ENCODE measurements at regions not wholly inside any gene's neighbourhood (a gene's known extent, or its start where the extent isn't known, plus 50 kb on each side); places are given as distances from the start of the nearest gene placed in this dataset.

DNA sequence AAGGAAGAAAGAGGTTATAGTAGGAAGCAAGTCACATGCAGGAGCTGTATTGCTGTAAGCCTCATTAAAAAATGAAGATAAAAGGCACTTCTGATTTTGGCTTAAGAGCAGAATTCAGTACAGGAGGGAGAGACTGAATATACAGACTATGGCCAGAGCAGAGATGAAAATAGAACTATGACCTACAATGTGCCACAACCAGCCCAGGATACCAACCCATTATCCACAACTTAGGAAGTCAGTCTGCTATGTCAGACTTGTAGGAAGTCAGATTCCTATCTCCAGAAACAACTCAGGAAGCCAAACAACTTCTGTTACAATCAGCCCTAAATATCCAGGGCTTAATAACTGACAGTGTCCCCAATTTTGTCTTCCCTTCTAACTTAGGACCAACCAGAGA lies 156.2 kb upstream of the ANKH start:
- no peaks in the 10 kb centered on the region for H3K4me1 ChIP-seq (ENCODE audit: control insufficient read depth, extremely low read depth, insufficient read depth, low read length)
- H3K9me1 ChIP-seq (ENCODE audit: control insufficient read depth, extremely low read depth, insufficient read depth, low read length): no peaks in the 10 kb centered on the region
- H4K20me1 ChIP-seq (ENCODE audit: control insufficient read depth, extremely low read depth, insufficient read depth, low read length): no peaks in the 10 kb centered on the region
- H3K79me2 ChIP-seq (ENCODE audit: control insufficient read depth, insufficient read depth, low read length): no peaks in the 10 kb centered on the region
- no peak overlapping the region for H3K9ac ChIP-seq (ENCODE audit: control insufficient read depth, extremely low read depth, insufficient read depth, low read length)
- H3K27ac ChIP-seq (ENCODE audit: control insufficient read depth, insufficient read depth, low read length): no peak overlapping the region
- no peaks in the 10 kb centered on the region for H3K36me3 ChIP-seq (ENCODE audit: control insufficient read depth in 2 of 2, extremely low read depth in 1 of 2, insufficient read depth in 2 of 2, low read length in 2 of 2)
- FAIRE-seq (no peak), DNase-seq (ENCODE audit: low read depth, low spot score) (no peak)
- peaks cover 4% of the 10 kb centered on the region for H3K27me3 ChIP-seq (ENCODE audit: control insufficient read depth, extremely low read depth, insufficient read depth, low read length)
- dilution Hi-C loops (cut with MboI; ENCODE audit: extremely low pct_ligation_motif_present, low sequenced_read_pairs): no loop called here
- no peak overlapping the region for H2AFZ ChIP-seq (ENCODE audit: control insufficient read depth, low read length)
- H3K9me3 ChIP-seq (ENCODE audit: control insufficient read depth, low read depth, low read length): no peaks in the 10 kb centered on the region
- no peak overlapping the region for H3K4me2 ChIP-seq (ENCODE audit: control insufficient read depth, extremely low read depth, insufficient read depth, low read depth, low read length)
- no peak for TF ChIP-seq EZH2 (IDR thresholded peaks at IDR 0.05; ENCODE audit: low read length)
- TF ChIP-seq, protein P1, sequence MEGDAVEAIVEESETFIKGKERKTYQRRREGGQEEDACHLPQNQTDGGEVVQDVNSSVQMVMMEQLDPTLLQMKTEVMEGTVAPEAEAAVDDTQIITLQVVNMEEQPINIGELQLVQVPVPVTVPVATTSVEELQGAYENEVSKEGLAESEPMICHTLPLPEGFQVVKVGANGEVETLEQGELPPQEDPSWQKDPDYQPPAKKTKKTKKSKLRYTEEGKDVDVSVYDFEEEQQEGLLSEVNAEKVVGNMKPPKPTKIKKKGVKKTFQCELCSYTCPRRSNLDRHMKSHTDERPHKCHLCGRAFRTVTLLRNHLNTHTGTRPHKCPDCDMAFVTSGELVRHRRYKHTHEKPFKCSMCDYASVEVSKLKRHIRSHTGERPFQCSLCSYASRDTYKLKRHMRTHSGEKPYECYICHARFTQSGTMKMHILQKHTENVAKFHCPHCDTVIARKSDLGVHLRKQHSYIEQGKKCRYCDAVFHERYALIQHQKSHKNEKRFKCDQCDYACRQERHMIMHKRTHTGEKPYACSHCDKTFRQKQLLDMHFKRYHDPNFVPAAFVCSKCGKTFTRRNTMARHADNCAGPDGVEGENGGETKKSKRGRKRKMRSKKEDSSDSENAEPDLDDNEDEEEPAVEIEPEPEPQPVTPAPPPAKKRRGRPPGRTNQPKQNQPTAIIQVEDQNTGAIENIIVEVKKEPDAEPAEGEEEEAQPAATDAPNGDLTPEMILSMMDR (optimal IDR thresholded peaks at IDR 0.05 in 1 of 3, IDR thresholded peaks at IDR 0.05 in 1 of 3, conservative IDR thresholded peaks at IDR 0.05 in 1 of 3; ENCODE audit: extremely low read depth in 1 of 3, insufficient read depth in 2 of 3, low read length in 3 of 3): no peak
- H3K4me3 ChIP-seq (ENCODE audit: control insufficient read depth in 2 of 3, extremely low read depth in 1 of 3, insufficient read depth in 2 of 3, low read depth in 1 of 3, low read length in 3 of 3): no peak overlapping the region

GRCh38 chr5:15026944-15027343 lies 155.4 kb upstream of the ANKH start:
- H3K36me3 ChIP-seq (ENCODE audit: control insufficient read depth in 2 of 2, extremely low read depth in 1 of 2, insufficient read depth in 2 of 2, low read length in 2 of 2): no peaks in the 10 kb centered on the region
- H3K4me2 ChIP-seq (ENCODE audit: control insufficient read depth, extremely low read depth, insufficient read depth, low read depth, low read length): no peak overlapping the region
- H3K27ac ChIP-seq (ENCODE audit: control insufficient read depth, insufficient read depth, low read length): no peak overlapping the region
- dilution Hi-C loops (cut with MboI; ENCODE audit: extremely low pct_ligation_motif_present, low sequenced_read_pairs): no loop called here
- H3K9me3 ChIP-seq (ENCODE audit: control insufficient read depth, low read depth, low read length): no peaks in the 10 kb centered on the region
- no peak overlapping the region for H3K4me3 ChIP-seq (ENCODE audit: control insufficient read depth in 2 of 3, extremely low read depth in 1 of 3, insufficient read depth in 2 of 3, low read depth in 1 of 3, low read length in 3 of 3)
- no peak overlapping the region for H3K9ac ChIP-seq (ENCODE audit: control insufficient read depth, extremely low read depth, insufficient read depth, low read length)
- no peaks in the 10 kb centered on the region for H3K79me2 ChIP-seq (ENCODE audit: control insufficient read depth, insufficient read depth, low read length)
- H3K27me3 ChIP-seq (ENCODE audit: control insufficient read depth, extremely low read depth, insufficient read depth, low read length): peaks cover 4% of the 10 kb centered on the region
- no peaks in the 10 kb centered on the region for H3K9me1 ChIP-seq (ENCODE audit: control insufficient read depth, extremely low read depth, insufficient read depth, low read length)
- TF ChIP-seq EZH2 (IDR thresholded peaks at IDR 0.05; ENCODE audit: low read length): no peak
- TF ChIP-seq, protein P1 (optimal IDR thresholded peaks at IDR 0.05 in 1 of 3, IDR thresholded peaks at IDR 0.05 in 1 of 3, conservative IDR thresholded peaks at IDR 0.05 in 1 of 3; ENCODE audit: extremely low read depth in 1 of 3, insufficient read depth in 2 of 3, low read length in 3 of 3): no peak
- no peaks in the 10 kb centered on the region for H4K20me1 ChIP-seq (ENCODE audit: control insufficient read depth, extremely low read depth, insufficient read depth, low read length)
- DNase-seq (ENCODE audit: low read depth, low spot score) (no peak), FAIRE-seq (no peak)
- no peak overlapping the region for H2AFZ ChIP-seq (ENCODE audit: control insufficient read depth, low read length)
- H3K4me1 ChIP-seq (ENCODE audit: control insufficient read depth, extremely low read depth, insufficient read depth, low read length): no peaks in the 10 kb centered on the region
